ENCODE measurements at regions not wholly inside any gene's neighbourhood (a gene's known extent, or its start where the extent isn't known, plus 50 kb on each side); places are given as distances from the start of the nearest gene placed in this dataset.

GRCh38 chr7:156545979-156546378 is 94.6 kb upstream of the RNF32 start:
- TF ChIP-seq RAD21 (IDR thresholded peaks at IDR 0.05; ENCODE audit: low read depth), result no peak
- no peak for TF ChIP-seq FOXM1 (IDR thresholded peaks at IDR 0.05; ENCODE audit: borderline replicate concordance, low read depth)
- no peak for TF ChIP-seq EGR1 (IDR thresholded peaks at IDR 0.05)
- no peak for TF ChIP-seq EP300 (IDR thresholded peaks at IDR 0.05; ENCODE audit: borderline replicate concordance)
- no peak for TF ChIP-seq TAF1 (IDR thresholded peaks at IDR 0.05; ENCODE audit: low read depth)
- no peak for TF ChIP-seq USF1 (IDR thresholded peaks at IDR 0.05)
- no peak for TF ChIP-seq TEAD4 (IDR thresholded peaks at IDR 0.05)
- TF ChIP-seq CREB1 (IDR thresholded peaks at IDR 0.05; ENCODE audit: low read depth), result no peak

DNA sequence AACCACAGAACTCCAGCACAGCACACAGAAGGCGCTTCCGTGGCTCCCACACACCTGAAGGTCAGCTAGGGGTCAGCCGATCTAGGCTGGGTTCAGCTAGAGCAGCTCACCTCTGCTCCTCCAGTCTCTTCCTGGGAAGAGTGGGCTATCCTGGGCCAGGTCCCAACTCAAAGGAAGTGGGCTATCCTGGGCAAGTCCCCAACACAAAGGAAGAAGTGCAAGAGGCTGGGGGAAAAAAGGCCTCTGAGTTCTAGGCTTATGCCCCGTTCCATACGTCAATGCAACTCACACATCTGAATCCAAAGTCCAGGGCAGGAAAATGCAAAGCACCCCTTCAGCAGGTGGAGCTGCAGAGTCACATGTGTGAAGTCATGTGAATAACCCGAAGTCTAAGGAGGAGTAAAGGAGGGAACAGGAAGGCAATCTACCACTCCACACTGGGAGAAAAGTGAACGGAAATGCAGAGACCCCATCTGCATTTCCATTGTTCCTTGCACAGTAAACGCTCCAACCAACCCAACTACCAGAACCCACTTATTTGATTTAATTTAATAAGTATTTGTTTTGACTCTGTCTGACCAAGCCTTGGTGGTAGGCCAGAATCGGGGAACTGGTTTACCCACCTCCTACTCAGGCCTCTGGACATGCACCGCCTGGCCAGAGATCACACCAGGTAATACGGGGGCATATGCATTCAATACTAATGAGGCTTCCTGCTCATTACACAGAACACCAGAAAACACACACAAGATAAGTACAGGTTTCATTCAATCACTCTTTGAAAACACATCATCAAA is 95.5 kb upstream of the RNF32 start:
- TF ChIP-seq CEBPB (IDR thresholded peaks at IDR 0.05), result no peak

DNA sequence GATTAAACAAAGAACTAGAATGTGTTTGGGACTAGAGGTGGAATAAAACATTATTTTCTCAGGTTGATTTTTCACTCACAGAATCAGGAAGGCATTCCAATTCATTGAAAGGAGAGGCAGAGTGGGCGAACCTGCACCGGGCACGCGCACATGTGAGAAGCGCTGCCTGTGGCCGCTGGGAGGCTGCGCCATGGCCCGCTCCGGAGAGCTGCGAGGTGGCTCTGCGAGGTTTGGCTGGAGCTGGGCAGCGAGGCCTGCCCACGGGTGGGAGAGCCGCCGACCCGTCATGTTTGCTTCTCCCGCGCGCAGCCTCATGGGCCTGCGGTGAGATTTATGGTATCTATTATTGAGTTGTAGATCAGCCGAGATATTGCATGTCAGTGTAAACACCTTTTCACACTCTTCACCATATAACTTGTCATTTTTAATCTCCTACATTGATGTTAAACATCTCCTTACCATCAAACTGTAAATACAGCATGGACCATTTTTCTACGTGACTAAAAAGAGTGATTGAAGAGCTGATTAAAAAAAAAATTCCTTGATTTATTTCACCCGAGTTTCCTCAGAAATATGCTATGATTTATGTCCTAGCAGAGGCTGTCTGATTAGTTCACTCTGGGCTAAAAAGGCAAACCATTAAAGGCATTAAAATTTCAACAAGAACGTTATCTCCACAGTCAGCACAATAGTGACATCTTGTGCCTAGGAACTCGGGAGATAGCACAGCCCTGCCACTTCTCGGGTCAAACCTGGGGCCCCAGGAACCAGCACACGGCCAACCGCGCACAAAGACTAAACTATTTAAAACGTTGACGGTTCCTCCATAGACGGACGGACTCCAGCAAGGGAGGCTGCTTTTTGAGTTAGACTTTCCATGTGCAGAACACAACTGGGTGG is 96.6 kb upstream of the RNF32 start:
- TF ChIP-seq ZBTB7A (IDR thresholded peaks at IDR 0.05; ENCODE audit: low read depth) (no peak), MAX (IDR thresholded peaks at IDR 0.05) (no peak), EP300 (IDR thresholded peaks at IDR 0.05; ENCODE audit: borderline replicate concordance) (no peak), NFIC (IDR thresholded peaks at IDR 0.05) (no peak), YY1 (IDR thresholded peaks at IDR 0.05; ENCODE audit: low read depth) (no peak), FOXM1 (IDR thresholded peaks at IDR 0.05; ENCODE audit: borderline replicate concordance, low read depth) (no peak), TAF1 (IDR thresholded peaks at IDR 0.05; ENCODE audit: low read depth) (no peak), RAD21 (IDR thresholded peaks at IDR 0.05; ENCODE audit: low read depth) (no peak), CREB1 (IDR thresholded peaks at IDR 0.05; ENCODE audit: low read depth) (no peak)
- TF ChIP-seq, protein P1, sequence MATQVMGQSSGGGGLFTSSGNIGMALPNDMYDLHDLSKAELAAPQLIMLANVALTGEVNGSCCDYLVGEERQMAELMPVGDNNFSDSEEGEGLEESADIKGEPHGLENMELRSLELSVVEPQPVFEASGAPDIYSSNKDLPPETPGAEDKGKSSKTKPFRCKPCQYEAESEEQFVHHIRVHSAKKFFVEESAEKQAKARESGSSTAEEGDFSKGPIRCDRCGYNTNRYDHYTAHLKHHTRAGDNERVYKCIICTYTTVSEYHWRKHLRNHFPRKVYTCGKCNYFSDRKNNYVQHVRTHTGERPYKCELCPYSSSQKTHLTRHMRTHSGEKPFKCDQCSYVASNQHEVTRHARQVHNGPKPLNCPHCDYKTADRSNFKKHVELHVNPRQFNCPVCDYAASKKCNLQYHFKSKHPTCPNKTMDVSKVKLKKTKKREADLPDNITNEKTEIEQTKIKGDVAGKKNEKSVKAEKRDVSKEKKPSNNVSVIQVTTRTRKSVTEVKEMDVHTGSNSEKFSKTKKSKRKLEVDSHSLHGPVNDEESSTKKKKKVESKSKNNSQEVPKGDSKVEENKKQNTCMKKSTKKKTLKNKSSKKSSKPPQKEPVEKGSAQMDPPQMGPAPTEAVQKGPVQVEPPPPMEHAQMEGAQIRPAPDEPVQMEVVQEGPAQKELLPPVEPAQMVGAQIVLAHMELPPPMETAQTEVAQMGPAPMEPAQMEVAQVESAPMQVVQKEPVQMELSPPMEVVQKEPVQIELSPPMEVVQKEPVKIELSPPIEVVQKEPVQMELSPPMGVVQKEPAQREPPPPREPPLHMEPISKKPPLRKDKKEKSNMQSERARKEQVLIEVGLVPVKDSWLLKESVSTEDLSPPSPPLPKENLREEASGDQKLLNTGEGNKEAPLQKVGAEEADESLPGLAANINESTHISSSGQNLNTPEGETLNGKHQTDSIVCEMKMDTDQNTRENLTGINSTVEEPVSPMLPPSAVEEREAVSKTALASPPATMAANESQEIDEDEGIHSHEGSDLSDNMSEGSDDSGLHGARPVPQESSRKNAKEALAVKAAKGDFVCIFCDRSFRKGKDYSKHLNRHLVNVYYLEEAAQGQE (IDR thresholded peaks at IDR 0.05; ENCODE audit: low read depth), result no peak

GRCh38 chr7:156540619-156541165 is 99.9 kb upstream of the RNF32 start:
- TF ChIP-seq ZBTB7A (IDR thresholded peaks at IDR 0.05; ENCODE audit: low read depth) (no peak), TEAD4 (IDR thresholded peaks at IDR 0.05) (no peak), CREB1 (IDR thresholded peaks at IDR 0.05; ENCODE audit: low read depth) (no peak), NFIC (IDR thresholded peaks at IDR 0.05) (no peak), MAX (IDR thresholded peaks at IDR 0.05) (no peak), RAD21 (IDR thresholded peaks at IDR 0.05; ENCODE audit: low read depth) (no peak), FOXM1 (IDR thresholded peaks at IDR 0.05; ENCODE audit: borderline replicate concordance, low read depth) (no peak), CEBPB (IDR thresholded peaks at IDR 0.05) (no peak), EP300 (IDR thresholded peaks at IDR 0.05; ENCODE audit: borderline replicate concordance) (no peak), USF1 (IDR thresholded peaks at IDR 0.05) (no peak), YY1 (IDR thresholded peaks at IDR 0.05; ENCODE audit: low read depth) (no peak), TCF12 (IDR thresholded peaks at IDR 0.05; ENCODE audit: low read depth) (no peak)
- TF ChIP-seq, protein P1 (IDR thresholded peaks at IDR 0.05; ENCODE audit: low read depth), result no peak

DNA sequence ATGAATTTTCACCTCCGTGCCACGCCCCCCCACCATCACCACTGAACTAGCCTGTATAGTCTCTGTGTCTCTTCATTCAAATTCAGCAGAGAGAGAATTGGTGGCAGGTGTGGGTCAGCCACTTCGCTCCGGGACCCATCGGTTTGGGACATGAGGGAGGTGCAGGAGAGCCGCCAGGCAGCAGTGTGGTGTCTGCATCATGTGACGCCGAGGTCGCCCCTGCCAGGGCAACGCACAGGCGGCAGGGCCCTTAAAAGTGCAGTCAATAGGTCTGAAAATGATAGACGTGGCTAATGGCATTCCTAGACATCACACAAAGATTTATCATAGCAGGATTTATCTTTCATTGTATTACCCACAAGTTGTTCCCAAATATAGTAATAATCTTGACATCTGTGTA is 100.6 kb upstream of the RNF32 start:
- TF ChIP-seq NFIC (IDR thresholded peaks at IDR 0.05) (no peak), YY1 (IDR thresholded peaks at IDR 0.05; ENCODE audit: low read depth) (no peak), FOXM1 (IDR thresholded peaks at IDR 0.05; ENCODE audit: borderline replicate concordance, low read depth) (no peak), CEBPB (IDR thresholded peaks at IDR 0.05) (no peak), MAX (IDR thresholded peaks at IDR 0.05) (no peak), CREB1 (IDR thresholded peaks at IDR 0.05; ENCODE audit: low read depth) (no peak), RAD21 (IDR thresholded peaks at IDR 0.05; ENCODE audit: low read depth) (no peak), EP300 (IDR thresholded peaks at IDR 0.05; ENCODE audit: borderline replicate concordance) (no peak), USF1 (IDR thresholded peaks at IDR 0.05) (no peak), TCF12 (IDR thresholded peaks at IDR 0.05; ENCODE audit: low read depth) (no peak), EGR1 (IDR thresholded peaks at IDR 0.05) (no peak), ZBTB7A (IDR thresholded peaks at IDR 0.05; ENCODE audit: low read depth) (no peak), TEAD4 (IDR thresholded peaks at IDR 0.05) (no peak), TAF1 (IDR thresholded peaks at IDR 0.05; ENCODE audit: low read depth) (no peak)
- TF ChIP-seq, protein P1 (IDR thresholded peaks at IDR 0.05; ENCODE audit: low read depth), result no peak

Data from Ishikawa (cell line).